ENCODE measurements at regions not wholly inside any gene's neighbourhood (a gene's known extent, or its start where the extent isn't known, plus 50 kb on each side); places are given as distances from the start of the nearest gene placed in this dataset.

- no peak for DNase-seq (ENCODE audit: low read depth, low spot score)
Observed at GRCh38 chr2:6653281-6653750, 212.4 kb downstream of the CMPK2 start.

GRCh38 chr2:6654279-6654678, 211.4 kb downstream of the CMPK2 start:
- DNase-seq (ENCODE audit: low read depth, low spot score), result no peak

GRCh38 chr2:6656633-6657032, 209.1 kb downstream of the CMPK2 start:
- no peak for DNase-seq (ENCODE audit: low read depth, low spot score)

GRCh38 chr2:6657136-6657535, 208.6 kb downstream of the CMPK2 start:
- DNase-seq (ENCODE audit: low read depth, low spot score), result no peak

- DNase-seq (ENCODE audit: low read depth, low spot score), result no peak
Observed at GRCh38 chr2:6657855-6658254, 207.9 kb downstream of the CMPK2 start.

GRCh38 chr2:6664332-6665061, 201.2 kb downstream of the CMPK2 start:
- no peak for DNase-seq (ENCODE audit: low read depth, low spot score)

GRCh38 chr2:6665093-6666045, 200.3 kb downstream of the CMPK2 start:
- DNase-seq (ENCODE audit: low read depth, low spot score), result no peak

GRCh38 chr2:6667326-6667725, 198.4 kb downstream of the CMPK2 start:
- DNase-seq (ENCODE audit: low read depth, low spot score), result no peak

GRCh38 chr2:6671913-6672312, 193.8 kb downstream of the CMPK2 start:
- DNase-seq (ENCODE audit: low read depth, low spot score), result no peak

GRCh38 chr2:6674381-6674780, 191.3 kb downstream of the CMPK2 start:
- DNase-seq (ENCODE audit: low read depth, low spot score), result no peak

GRCh38 chr2:6675791-6676190, 189.9 kb downstream of the CMPK2 start:
- DNase-seq (ENCODE audit: low read depth, low spot score), result no peak

GRCh38 chr2:6676241-6676640, 189.5 kb downstream of the CMPK2 start:
- DNase-seq (ENCODE audit: low read depth, low spot score), result no peak

GRCh38 chr2:6676776-6677175, 188.9 kb downstream of the CMPK2 start:
- no peak for DNase-seq (ENCODE audit: low read depth, low spot score)

- DNase-seq (ENCODE audit: low read depth, low spot score), result no peak
Observed at GRCh38 chr2:6679471-6679870, 186.2 kb downstream of the CMPK2 start.

GRCh38 chr2:6683516-6683915, 182.2 kb downstream of the CMPK2 start:
- no peak for DNase-seq (ENCODE audit: low read depth, low spot score)

- DNase-seq (ENCODE audit: low read depth, low spot score), result no peak
Observed at GRCh38 chr2:6685447-6685846, 180.3 kb downstream of the CMPK2 start.

GRCh38 chr2:6692056-6692455, 173.7 kb downstream of the CMPK2 start:
- no peak for DNase-seq (ENCODE audit: low read depth, low spot score)

- DNase-seq (ENCODE audit: low read depth, low spot score), result no peak
Observed at GRCh38 chr2:6692819-6693218, 172.9 kb downstream of the CMPK2 start.

- DNase-seq (ENCODE audit: low read depth, low spot score), result no peak
Observed at GRCh38 chr2:6694555-6694954, 171.2 kb downstream of the CMPK2 start.

- no peak for DNase-seq (ENCODE audit: low read depth, low spot score)
Observed at GRCh38 chr2:6700335-6700734, 165.4 kb downstream of the CMPK2 start.

GRCh38 chr2:6704077-6704476, 161.6 kb downstream of the CMPK2 start:
- no peak for DNase-seq (ENCODE audit: low read depth, low spot score)

- DNase-seq (ENCODE audit: low read depth, low spot score), result no peak
Observed at GRCh38 chr2:6721395-6721794, 144.3 kb downstream of the CMPK2 start.

GRCh38 chr2:6722574-6722973, 143.1 kb downstream of the CMPK2 start:
- no peak for DNase-seq (ENCODE audit: low read depth, low spot score)

All from smooth muscle cell of the brain vasculature (primary cell).